Body of pancreas (tissue), 4 donors: ENCODE measurements at regions not wholly inside any gene's neighbourhood (a gene's known extent, or its start where the extent isn't known, plus 50 kb on each side); places are given as distances from the start of the nearest gene placed in this dataset.

ENCODE experiments used
- ATAC-seq: fragments of 150-250 bp; one replicate; pipeline ENCODE4 v1.9.1; 2016
- DNase-seq, 4 donors: peaks; one replicate each; pipeline ENCODE4 v3.0.0-alpha.2; 2019
- H3K27ac ChIP-seq, 4 donors: fragments of 200-600 bp; sonication (generic); 1 replicate in 3 of 4; 2 replicates in 1 of 4; pipeline versions ENCODE4 v1.5.1 to v1.6.1; 2016 to 2019; ENCODE audit warnings: mild to moderate bottlenecking in 1 of 4, mixed read lengths in 1 of 4, moderate library complexity in 1 of 4
- H3K27me3 ChIP-seq, 2 donors: fragments of 200-600 bp; sonication (generic); one replicate each; pipeline ENCODE4 v1.6.0; 2016; ENCODE audit warnings: mild to moderate bottlenecking in 1 of 2
- H3K36me3 ChIP-seq, 2 donors: fragments of 200-600 bp; sonication (generic); replicated peaks in 1 of 2; 2 replicates each; pipeline ENCODE4 v1.5.1; 2016; ENCODE audit warnings: low read depth in 2 of 2; ENCODE audit not compliant: insufficient read depth in 1 of 2
- H3K4me1 ChIP-seq: fragments of 200-600 bp; sonication (generic); one replicate; pipeline ENCODE4 v1.6.0; 2016
- H3K4me3 ChIP-seq, 2 donors: fragments of 200-600 bp; sonication (generic); 1 replicate in 1 of 2; 2 replicates in 1 of 2; pipeline ENCODE4 v1.5.1; 2016 to 2019
- H3K9me3 ChIP-seq, 3 donors: fragments of 200-600 bp; sonication (generic); 1 replicate in 2 of 3; 2 replicates in 1 of 3; pipeline ENCODE4 v1.5.1; 2016
- POLR2A ChIP-seq, 3 donors: fragments of 450-650 bp; IDR thresholded peaks; one replicate each; pipeline ENCODE4 v1.6.1; 2016; ENCODE audit warnings: antibody characterized with exemption in 3 of 3, mild to moderate bottlenecking in 2 of 3
- WGBS, 2 donors: methylation state at CpG; one replicate each; pipeline ENCODE4 v1.1.5; 2017; 5-methylcytosine and 5-hydroxymethylcytosine counted together
- intact Hi-C: fragments of 100-400 bp; cut with DNase I; formaldehyde crosslinking; loops from one replicate; pipeline ENCODE4 v1.15.1; 2023
- TF ChIP-seq, protein P1 (sequence below), 7 experiments: fragments of 450-650 bp in 4 of 7; fragments of 200-600 bp in 3 of 7; sonication (generic) in 3 of 7; IDR thresholded peaks; one replicate each; pipeline ENCODE4 v1.5.1; 2016 to 2019; ENCODE audit warnings: antibody characterized with exemption in 7 of 7

DNA sequence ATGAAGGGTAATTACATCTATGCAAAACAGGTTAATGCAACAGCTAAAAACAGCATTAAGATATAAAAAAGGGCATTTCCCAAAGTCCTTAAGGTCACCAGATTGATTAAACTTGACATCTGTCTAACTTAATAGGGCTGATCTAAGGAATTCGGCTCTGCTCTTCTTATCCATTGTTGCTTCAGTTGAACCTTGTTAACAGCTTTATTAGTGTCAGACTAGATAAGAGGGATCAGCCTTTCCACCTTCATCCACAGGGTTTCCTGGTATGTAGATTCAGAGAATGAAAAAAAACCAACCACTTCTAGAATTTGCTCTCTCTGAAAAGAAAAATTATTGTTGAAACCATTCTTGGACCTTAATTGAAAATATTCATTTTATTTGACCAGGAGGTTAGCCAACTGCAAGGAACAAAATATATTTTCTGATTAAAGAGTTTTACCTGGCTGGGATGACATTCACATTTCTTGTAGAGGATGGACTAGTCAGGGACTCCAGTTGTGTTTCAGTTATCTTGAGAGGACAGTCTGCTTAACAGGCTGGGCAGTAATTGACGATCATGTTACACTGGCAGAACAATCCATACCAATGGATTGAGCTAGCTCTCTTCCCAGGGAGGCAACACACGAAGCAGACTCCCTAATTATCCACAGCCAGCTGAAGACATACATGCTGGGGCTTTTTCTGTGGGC, 357.4 kb upstream of the ACVR2A start:
- no peak overlapping the region for H3K27ac ChIP-seq
- no peaks in the 10 kb centered on the region for H3K36me3 ChIP-seq
- ATAC-seq, result no peak
- WGBS, 2 donors, result 59 to 71% methylated on average over 3 of the region's 3 CpGs
- no peak overlapping the region for H3K4me3 ChIP-seq
- H3K27me3 ChIP-seq, result no peaks in the 10 kb centered on the region
- DNase-seq, result no peak
- H3K9me3 ChIP-seq, result no peaks in the 10 kb centered on the region
- intact Hi-C loops, result no loop called here
- peaks cover 9% of the 10 kb centered on the region for H3K4me1 ChIP-seq
- no peak for TF ChIP-seq POLR2A (IDR thresholded peaks at IDR 0.05)
- TF ChIP-seq, protein P1, sequence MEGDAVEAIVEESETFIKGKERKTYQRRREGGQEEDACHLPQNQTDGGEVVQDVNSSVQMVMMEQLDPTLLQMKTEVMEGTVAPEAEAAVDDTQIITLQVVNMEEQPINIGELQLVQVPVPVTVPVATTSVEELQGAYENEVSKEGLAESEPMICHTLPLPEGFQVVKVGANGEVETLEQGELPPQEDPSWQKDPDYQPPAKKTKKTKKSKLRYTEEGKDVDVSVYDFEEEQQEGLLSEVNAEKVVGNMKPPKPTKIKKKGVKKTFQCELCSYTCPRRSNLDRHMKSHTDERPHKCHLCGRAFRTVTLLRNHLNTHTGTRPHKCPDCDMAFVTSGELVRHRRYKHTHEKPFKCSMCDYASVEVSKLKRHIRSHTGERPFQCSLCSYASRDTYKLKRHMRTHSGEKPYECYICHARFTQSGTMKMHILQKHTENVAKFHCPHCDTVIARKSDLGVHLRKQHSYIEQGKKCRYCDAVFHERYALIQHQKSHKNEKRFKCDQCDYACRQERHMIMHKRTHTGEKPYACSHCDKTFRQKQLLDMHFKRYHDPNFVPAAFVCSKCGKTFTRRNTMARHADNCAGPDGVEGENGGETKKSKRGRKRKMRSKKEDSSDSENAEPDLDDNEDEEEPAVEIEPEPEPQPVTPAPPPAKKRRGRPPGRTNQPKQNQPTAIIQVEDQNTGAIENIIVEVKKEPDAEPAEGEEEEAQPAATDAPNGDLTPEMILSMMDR (IDR thresholded peaks at IDR 0.05), result no peak

- no peak for TF ChIP-seq POLR2A (IDR thresholded peaks at IDR 0.05)
- TF ChIP-seq, protein P1 (IDR thresholded peaks at IDR 0.05), result no peak
- Histone ChIP-seq H3K9me3 (no peaks in the 10 kb centered on the region), H3K27me3 (no peaks in the 10 kb centered on the region), H3K4me1 (peaks cover 9% of the 10 kb centered on the region), H3K36me3 (no peaks in the 10 kb centered on the region), H3K27ac (no peak overlapping the region), H3K4me3 (no peak overlapping the region)
- DNase-seq (no peak), ATAC-seq (no peak)
- intact Hi-C loops, result no loop called here
Observed at GRCh38 chr2:147485210-147485851, 359.5 kb upstream of the ACVR2A start.

DNA sequence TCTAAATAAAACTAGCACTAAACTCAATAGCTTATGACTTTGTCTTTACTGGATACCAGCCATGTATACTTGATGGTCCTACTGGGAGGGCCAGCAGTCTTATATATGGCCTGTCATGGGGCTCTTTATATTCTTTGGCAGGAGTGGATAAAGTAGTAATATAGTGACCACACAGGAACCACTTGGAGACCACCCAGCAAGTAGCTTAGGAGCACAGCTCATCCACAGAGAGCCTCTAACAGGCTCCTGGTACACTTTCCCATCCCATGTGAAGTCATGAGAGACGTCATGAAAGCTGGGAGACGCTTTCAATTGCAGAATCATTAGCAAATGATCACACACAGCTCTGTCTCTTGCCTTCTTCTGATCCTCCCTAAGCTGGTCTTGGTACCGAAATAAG, 360.9 kb upstream of the ACVR2A start:
- intact Hi-C loops, result no loop called here
- Histone ChIP-seq H3K4me3 (no peak overlapping the region), H3K9me3 (no peaks in the 10 kb centered on the region), H3K36me3 (no peaks in the 10 kb centered on the region), H3K27ac (no peak overlapping the region), H3K4me1 (peaks cover 9% of the 10 kb centered on the region), H3K27me3 (no peaks in the 10 kb centered on the region)
- no peak for TF ChIP-seq POLR2A (IDR thresholded peaks at IDR 0.05)
- TF ChIP-seq, protein P1 (IDR thresholded peaks at IDR 0.05), result no peak
- no peak for DNase-seq
- ATAC-seq, result no peak
- WGBS, 2 donors, result 61 to 65% methylated on average over 3 of the region's 3 CpGs

GRCh38 chr2:147482916-147483669, 361.7 kb upstream of the ACVR2A start:
- Histone ChIP-seq H3K27ac (no peak overlapping the region), H3K4me3 (no peak overlapping the region), H3K27me3 (no peaks in the 10 kb centered on the region), H3K4me1 (peaks cover 9% of the 10 kb centered on the region), H3K9me3 (no peaks in the 10 kb centered on the region), H3K36me3 (no peaks in the 10 kb centered on the region)
- ATAC-seq, result no peak
- 53 to 69% methylated on average over 3 of the region's 3 CpGs for WGBS, 2 donors
- intact Hi-C loops, result no loop called here
- no peak for DNase-seq
- TF ChIP-seq POLR2A (IDR thresholded peaks at IDR 0.05), result no peak
- TF ChIP-seq, protein P1 (IDR thresholded peaks at IDR 0.05), result no peak
